Fibroblast of lung (primary cell): ENCODE measurements at regions not wholly inside any gene's neighbourhood (a gene's known extent, or its start where the extent isn't known, plus 50 kb on each side); places are given as distances from the start of the nearest gene placed in this dataset.

Experiments
- DNase-seq, 2 donors: peaks; one replicate each; pipeline versions ENCODE4 v3.0.0 to v3.0.0-alpha.2; 2010; ENCODE audit warnings: low read depth in 2 of 2
- H2AFZ ChIP-seq: 2 replicates; pipeline ENCODE4 v1.5.1; 2012; ENCODE audit warnings: low read length, control low read depth, inconsistent platforms
- H3K27ac ChIP-seq: 2 replicates; pipeline ENCODE4 v1.5.1; 2011; ENCODE audit warnings: low read length, control low read depth; ENCODE audit not compliant: insufficient read depth
- H3K27me3 ChIP-seq: 2 replicates; pipeline ENCODE4 v1.5.1; 2011; ENCODE audit warnings: mild to moderate bottlenecking, low read length; ENCODE audit not compliant: control insufficient read depth, insufficient read depth
- H3K36me3 ChIP-seq: 2 replicates; pipeline ENCODE4 v1.5.1; 2011; ENCODE audit warnings: low read length; ENCODE audit not compliant: control insufficient read depth, insufficient read depth
- H3K4me1 ChIP-seq: 2 replicates; pipeline ENCODE4 v1.5.1; 2011; ENCODE audit warnings: low read length; ENCODE audit not compliant: control insufficient read depth, insufficient read depth; ENCODE audit errors: extremely low read depth
- H3K4me2 ChIP-seq: 2 replicates; pipeline ENCODE4 v1.5.1; 2011; ENCODE audit warnings: low read length, control low read depth; ENCODE audit not compliant: insufficient read depth; ENCODE audit errors: extremely low read depth
- H3K4me3 ChIP-seq, 4 experiments: fragments of 200-600 bp in 1 of 4; sonication (generic) in 1 of 4; replicated peaks in 1 of 4; 2 replicates each; pipeline ENCODE4 v1.5.1; 2011 to 2016; ENCODE audit warnings: low read length in 4 of 4, low read depth in 3 of 4, mild to moderate bottlenecking in 3 of 4, control low read depth in 2 of 4, inconsistent platforms in 1 of 4, mixed read lengths in 1 of 4; ENCODE audit not compliant: insufficient read depth in 1 of 4; ENCODE audit errors: control extremely low read depth in 1 of 4
- H3K79me2 ChIP-seq: 2 replicates; pipeline ENCODE4 v1.5.1; 2012; ENCODE audit warnings: mild to moderate bottlenecking, low read length, inconsistent platforms; ENCODE audit not compliant: control insufficient read depth, insufficient read depth
- H3K9ac ChIP-seq: 2 replicates; pipeline ENCODE4 v1.5.1; 2011; ENCODE audit warnings: mild to moderate bottlenecking, low read length, control low read depth; ENCODE audit not compliant: insufficient read depth
- H3K9me3 ChIP-seq: 2 replicates; pipeline ENCODE4 v1.5.1; 2012; ENCODE audit warnings: low read depth, low read length; ENCODE audit not compliant: control insufficient read depth, insufficient read depth
- H4K20me1 ChIP-seq: 2 replicates; pipeline ENCODE4 v1.5.1; 2011; ENCODE audit warnings: low read length; ENCODE audit not compliant: control insufficient read depth, insufficient read depth; ENCODE audit errors: extremely low read depth
- EZH2 ChIP-seq: IDR thresholded peaks from 2 replicates; pipeline ENCODE4 v1.5.1; 2012; ENCODE audit warnings: low read length, control low read depth, mild to moderate bottlenecking; ENCODE audit errors: missing control alignments
- TF ChIP-seq, protein P1 (sequence below), 2 donors: IDR thresholded peaks in 1 of 2; conservative IDR thresholded peaks in 1 of 2; 1 replicate in 1 of 2; 2 replicates in 1 of 2; pipeline ENCODE4 v1.5.1; 2011 to 2012; ENCODE audit warnings: low read length in 2 of 2, control low read depth in 1 of 2, inconsistent platforms in 1 of 2, low read depth in 1 of 2, mild to moderate bottlenecking in 1 of 2

DNA sequence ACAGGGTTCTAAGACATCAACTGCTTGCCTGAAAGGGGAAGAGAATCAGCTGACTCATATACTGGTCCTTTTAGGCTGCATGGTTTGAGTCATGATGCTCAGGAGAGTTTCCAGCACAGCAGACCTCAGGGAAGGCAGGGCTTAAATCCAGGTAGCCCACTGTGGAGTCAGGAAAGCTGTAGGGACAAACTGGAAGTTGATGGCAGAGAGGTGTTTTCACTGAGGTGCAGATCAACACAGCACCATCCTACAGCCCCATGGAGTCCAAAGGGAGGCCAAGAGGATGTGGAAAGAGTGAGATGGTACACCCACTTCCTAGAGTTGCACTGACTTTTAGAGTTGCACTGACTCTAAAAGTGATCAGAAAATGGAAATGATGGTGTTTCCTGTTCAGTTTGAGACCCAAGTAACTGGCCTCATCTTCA lies 252.4 kb upstream of the DUSP10 start:
- peak in 1 of 2 donors; percentile 81 for DNase-seq
- Histone ChIP-seq H4K20me1 (no peaks in the 10 kb centered on the region), H3K4me3 (no peak overlapping the region), H3K9ac (no peak overlapping the region), H3K4me2 (peak overlapping the region; percentile 32), H2AFZ (no peak overlapping the region), H3K4me1 (peaks cover 23% of the 10 kb centered on the region), H3K27ac (peak overlapping the region; percentile 40), H3K27me3 (no peaks in the 10 kb centered on the region), H3K9me3 (no peaks in the 10 kb centered on the region), H3K36me3 (no peaks in the 10 kb centered on the region), H3K79me2 (no peaks in the 10 kb centered on the region)
- TF ChIP-seq, protein P1, sequence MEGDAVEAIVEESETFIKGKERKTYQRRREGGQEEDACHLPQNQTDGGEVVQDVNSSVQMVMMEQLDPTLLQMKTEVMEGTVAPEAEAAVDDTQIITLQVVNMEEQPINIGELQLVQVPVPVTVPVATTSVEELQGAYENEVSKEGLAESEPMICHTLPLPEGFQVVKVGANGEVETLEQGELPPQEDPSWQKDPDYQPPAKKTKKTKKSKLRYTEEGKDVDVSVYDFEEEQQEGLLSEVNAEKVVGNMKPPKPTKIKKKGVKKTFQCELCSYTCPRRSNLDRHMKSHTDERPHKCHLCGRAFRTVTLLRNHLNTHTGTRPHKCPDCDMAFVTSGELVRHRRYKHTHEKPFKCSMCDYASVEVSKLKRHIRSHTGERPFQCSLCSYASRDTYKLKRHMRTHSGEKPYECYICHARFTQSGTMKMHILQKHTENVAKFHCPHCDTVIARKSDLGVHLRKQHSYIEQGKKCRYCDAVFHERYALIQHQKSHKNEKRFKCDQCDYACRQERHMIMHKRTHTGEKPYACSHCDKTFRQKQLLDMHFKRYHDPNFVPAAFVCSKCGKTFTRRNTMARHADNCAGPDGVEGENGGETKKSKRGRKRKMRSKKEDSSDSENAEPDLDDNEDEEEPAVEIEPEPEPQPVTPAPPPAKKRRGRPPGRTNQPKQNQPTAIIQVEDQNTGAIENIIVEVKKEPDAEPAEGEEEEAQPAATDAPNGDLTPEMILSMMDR (conservative IDR thresholded peaks at IDR 0.05 in 1 of 2, IDR thresholded peaks at IDR 0.05 in 1 of 2; ENCODE audit: low read depth in 1 of 2, low read length in 2 of 2), result no peak
- no peak for TF ChIP-seq EZH2

DNA sequence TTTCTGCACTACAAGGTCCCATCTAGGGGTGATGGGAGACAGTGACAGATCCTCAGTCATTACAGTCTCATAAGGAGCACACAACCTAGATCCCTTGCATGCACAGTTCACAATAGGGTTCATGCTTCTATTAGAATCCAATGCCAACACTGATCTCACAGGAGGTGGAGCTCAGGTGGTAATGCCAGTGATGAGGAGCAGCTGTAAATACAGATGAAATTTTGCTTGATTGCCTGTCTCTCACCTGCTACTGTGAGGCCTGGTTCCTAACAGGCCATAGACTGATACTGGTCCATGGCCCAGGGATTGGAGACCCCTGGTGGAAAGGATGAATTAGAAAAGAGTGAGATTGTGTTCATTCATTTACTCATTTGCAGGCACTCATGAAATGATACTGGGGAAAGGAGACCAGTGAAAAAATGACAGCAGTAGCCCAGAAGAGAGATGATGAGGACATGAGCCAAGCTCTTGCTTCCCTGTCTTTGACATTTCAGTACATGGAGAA lies 251.6 kb upstream of the DUSP10 start:
- H4K20me1 ChIP-seq, result no peaks in the 10 kb centered on the region
- H3K27ac ChIP-seq, result peak overlapping the region; percentile 40
- H3K79me2 ChIP-seq, result no peaks in the 10 kb centered on the region
- no peak overlapping the region for H3K9ac ChIP-seq
- no peaks in the 10 kb centered on the region for H3K27me3 ChIP-seq
- no peak for DNase-seq
- H2AFZ ChIP-seq, result no peak overlapping the region
- peaks cover 23% of the 10 kb centered on the region for H3K4me1 ChIP-seq
- no peak overlapping the region for H3K4me3 ChIP-seq
- TF ChIP-seq EZH2, result no peak
- TF ChIP-seq, protein P1 (conservative IDR thresholded peaks at IDR 0.05 in 1 of 2, IDR thresholded peaks at IDR 0.05 in 1 of 2; ENCODE audit: low read depth in 1 of 2, low read length in 2 of 2), result no peak
- H3K9me3 ChIP-seq, result no peaks in the 10 kb centered on the region
- H3K4me2 ChIP-seq, result no peak overlapping the region
- H3K36me3 ChIP-seq, result no peaks in the 10 kb centered on the region

DNA sequence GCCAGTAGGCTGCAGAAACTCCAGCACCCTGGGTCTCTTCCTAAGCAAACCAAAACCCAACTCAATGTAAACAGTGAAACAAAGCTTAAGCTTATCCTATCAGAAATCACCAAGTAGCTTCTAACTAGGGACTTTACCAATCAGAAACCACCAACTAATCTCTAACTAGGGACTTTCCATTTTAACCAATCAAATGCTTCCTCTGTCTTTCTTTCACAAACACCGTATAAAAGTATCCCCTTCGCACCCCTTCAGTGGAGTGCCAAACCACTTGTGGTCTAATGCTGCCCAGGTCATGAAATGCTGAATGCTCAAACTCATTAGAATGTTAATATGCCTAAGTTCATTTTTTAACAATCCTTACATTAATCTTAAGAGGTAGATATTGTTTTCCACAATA lies 250.5 kb upstream of the DUSP10 start:
- H3K27me3 ChIP-seq, result no peaks in the 10 kb centered on the region
- no peak overlapping the region for H3K4me2 ChIP-seq
- TF ChIP-seq EZH2, result no peak
- TF ChIP-seq, protein P1 (conservative IDR thresholded peaks at IDR 0.05 in 1 of 2, IDR thresholded peaks at IDR 0.05 in 1 of 2; ENCODE audit: low read depth in 1 of 2, low read length in 2 of 2), result no peak
- no peak overlapping the region for H3K4me3 ChIP-seq
- DNase-seq, result no peak
- H2AFZ ChIP-seq, result no peak overlapping the region
- no peaks in the 10 kb centered on the region for H4K20me1 ChIP-seq
- no peak overlapping the region for H3K27ac ChIP-seq
- no peaks in the 10 kb centered on the region for H3K9me3 ChIP-seq
- H3K36me3 ChIP-seq, result no peaks in the 10 kb centered on the region
- peaks cover 29% of the 10 kb centered on the region for H3K4me1 ChIP-seq
- no peaks in the 10 kb centered on the region for H3K79me2 ChIP-seq
- H3K9ac ChIP-seq, result no peak overlapping the region
